PFSK-1 (cell line): ENCODE measurements at regions not wholly inside any gene's neighbourhood (a gene's known extent, or its start where the extent isn't known, plus 50 kb on each side); places are given as distances from the start of the nearest gene placed in this dataset.

ENCODE experiments used
- FOXP2 ChIP-seq: optimal IDR thresholded peaks from 2 replicates; pipeline ENCODE3; 2011; ENCODE audit warnings: borderline replicate concordance, control low read depth, inconsistent platforms; ENCODE audit not compliant: insufficient read depth; ENCODE audit errors: extremely low read length, extremely low read depth
- POLR2AphosphoS5 ChIP-seq: IDR thresholded peaks from 2 replicates; pipeline ENCODE4 v1.6.1; 2012; ENCODE audit warnings: low read depth, mild to moderate bottlenecking, control low read depth, low read length, moderate library complexity
- REST ChIP-seq, 2 experiments: IDR thresholded peaks; 2 replicates each; pipeline versions ENCODE4 v1.6.1 to v1.8.0; 2011 to 2012; ENCODE audit warnings: low read depth in 2 of 2, low read length in 2 of 2, control low read depth in 1 of 2, inconsistent platforms in 1 of 2, mild to moderate bottlenecking in 1 of 2, moderate library complexity in 1 of 2; ENCODE audit not compliant: insufficient read depth in 1 of 2
- SIN3A ChIP-seq: IDR thresholded peaks from 2 replicates; pipeline ENCODE4 v1.6.1; 2012; ENCODE audit warnings: mild to moderate bottlenecking, low read length, moderate library complexity, borderline replicate concordance; ENCODE audit not compliant: insufficient read depth
- TAF1 ChIP-seq: IDR thresholded peaks from 2 replicates; pipeline ENCODE4 v1.6.1; 2012; ENCODE audit warnings: low read length, control low read depth, borderline replicate concordance; ENCODE audit not compliant: insufficient read depth

GRCh38 chr1:71242239-71242638 is 161.4 kb upstream of the ZRANB2 start:
- TF ChIP-seq SIN3A (no peak), TAF1 (no peak), FOXP2 (no peak), REST (IDR thresholded peaks at IDR 0.05; ENCODE audit: insufficient read depth in 1 of 2, low read depth in 2 of 2, low read length in 2 of 2) (no peak), POLR2AphosphoS5 (no peak)

GRCh38 chr1:71240656-71241055 is 159.8 kb upstream of the ZRANB2 start:
- no peak for TF ChIP-seq POLR2AphosphoS5

GRCh38 chr1:71236503-71236902 is 155.7 kb upstream of the ZRANB2 start:
- TF ChIP-seq REST (IDR thresholded peaks at IDR 0.05; ENCODE audit: insufficient read depth in 1 of 2, low read depth in 2 of 2, low read length in 2 of 2) (no peak), POLR2AphosphoS5 (no peak), FOXP2 (no peak), SIN3A (no peak), TAF1 (no peak)

GRCh38 chr1:71233645-71234044 is 152.8 kb upstream of the ZRANB2 start:
- no peak for TF ChIP-seq REST (IDR thresholded peaks at IDR 0.05; ENCODE audit: insufficient read depth in 1 of 2, low read depth in 2 of 2, low read length in 2 of 2)
- TF ChIP-seq FOXP2 = no peak
- TF ChIP-seq SIN3A = no peak
- TF ChIP-seq TAF1 = no peak
- TF ChIP-seq POLR2AphosphoS5 = no peak

- TF ChIP-seq SIN3A (no peak), FOXP2 (no peak), REST (IDR thresholded peaks at IDR 0.05; ENCODE audit: insufficient read depth in 1 of 2, low read depth in 2 of 2, low read length in 2 of 2) (no peak), TAF1 (no peak), POLR2AphosphoS5 (no peak)
These were observed 152.0 kb upstream of the ZRANB2 start for GRCh38 chr1:71232786-71233185.

GRCh38 chr1:71232166-71232763 is 151.4 kb upstream of the ZRANB2 start:
- TF ChIP-seq POLR2AphosphoS5 (no peak), TAF1 (no peak), FOXP2 (no peak), SIN3A (no peak), REST (IDR thresholded peaks at IDR 0.05; ENCODE audit: insufficient read depth in 1 of 2, low read depth in 2 of 2, low read length in 2 of 2) (no peak)
